ENCODE measurements at regions not wholly inside any gene's neighbourhood (a gene's known extent, or its start where the extent isn't known, plus 50 kb on each side); places are given as distances from the start of the nearest gene placed in this dataset.

GRCh38 chr2:201961401-201961800 lies 72.3 kb upstream of the FZD7 start:
- TF ChIP-seq CTCF (IDR thresholded peaks at IDR 0.05; ENCODE audit: insufficient read depth, low read depth, low read length): no peak
- CTCF ChIA-PET: no interaction called here

GRCh38 chr2:201962774-201963562 lies 70.7 kb upstream of the FZD7 start:
- no peak for DNase-seq (ENCODE audit: low read depth)
- no peak for TF ChIP-seq CTCF (IDR thresholded peaks at IDR 0.05; ENCODE audit: insufficient read depth, low read depth, low read length)
- Histone ChIP-seq H3K27me3 (ENCODE audit: control insufficient read depth, insufficient read depth, low read length) (no peaks in the 10 kb centered on the region), H3K36me3 (ENCODE audit: control insufficient read depth, insufficient read depth, low read length) (no peaks in the 10 kb centered on the region; the same call in 1 of the 2 replicates), H3K4me3 (ENCODE audit: low read depth, low read length) (no peak overlapping the region)
- CTCF ChIA-PET: no interaction called here
- POLR2A ChIA-PET: interaction anchor here (0.5 kb wide), 1 partner anchor 24 kb away, joined by 4 read pairs; no protein-coding TSS in a partner anchor

More at GRCh38 chr2:201961401-201961800, 72.3 kb upstream of the FZD7 start:
- no peaks in the 10 kb centered on the region; the same call in 1 of the 2 replicates for H3K36me3 ChIP-seq (ENCODE audit: control insufficient read depth, insufficient read depth, low read length)
- no peak for DNase-seq (ENCODE audit: low read depth)
- no peak overlapping the region for H3K4me3 ChIP-seq (ENCODE audit: low read depth, low read length)
- POLR2A ChIA-PET: no interaction called here
- H3K27me3 ChIP-seq (ENCODE audit: control insufficient read depth, insufficient read depth, low read length): no peaks in the 10 kb centered on the region

DNA sequence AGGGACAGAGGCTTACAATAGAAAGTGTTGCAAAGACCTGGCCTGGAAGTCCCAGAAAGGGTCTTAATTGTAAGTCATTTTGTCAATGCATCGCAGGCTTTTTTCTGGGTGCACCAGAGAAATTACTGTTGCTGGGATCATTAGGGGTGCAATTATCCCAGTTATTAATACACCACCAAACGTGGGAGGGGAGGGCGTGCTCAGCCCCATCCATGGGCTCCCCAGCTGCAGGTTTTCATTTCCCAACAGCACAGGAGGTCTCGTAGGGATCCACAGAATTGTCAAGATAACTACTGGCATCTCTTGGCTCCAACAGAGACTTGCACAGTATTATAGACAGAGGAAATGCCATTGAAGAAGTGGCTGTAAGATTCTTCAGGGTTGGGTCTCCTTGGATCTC lies 69.6 kb upstream of the FZD7 start:
- CTCF ChIA-PET: no interaction called here
- no peak for DNase-seq (ENCODE audit: low read depth)
- H3K36me3 ChIP-seq (ENCODE audit: control insufficient read depth, insufficient read depth, low read length): no peaks in the 10 kb centered on the region; the same call in 1 of the 2 replicates
- POLR2A ChIA-PET: no interaction called here
- TF ChIP-seq CTCF (IDR thresholded peaks at IDR 0.05; ENCODE audit: insufficient read depth, low read depth, low read length): no peak
- no peaks in the 10 kb centered on the region for H3K27me3 ChIP-seq (ENCODE audit: control insufficient read depth, insufficient read depth, low read length)
- H3K4me3 ChIP-seq (ENCODE audit: low read depth, low read length): no peak overlapping the region

GRCh38 chr2:201964631-201965206 lies 68.9 kb upstream of the FZD7 start:
- ChIA-PET CTCF (no interaction called here), POLR2A (no interaction called here)
- Histone ChIP-seq H3K36me3 (ENCODE audit: control insufficient read depth, insufficient read depth, low read length) (no peaks in the 10 kb centered on the region; the same call in 1 of the 2 replicates), H3K27me3 (ENCODE audit: control insufficient read depth, insufficient read depth, low read length) (no peaks in the 10 kb centered on the region), H3K4me3 (ENCODE audit: low read depth, low read length) (no peak overlapping the region)
- no peak for TF ChIP-seq CTCF (IDR thresholded peaks at IDR 0.05; ENCODE audit: insufficient read depth, low read depth, low read length)
- no peak for DNase-seq (ENCODE audit: low read depth)

DNA sequence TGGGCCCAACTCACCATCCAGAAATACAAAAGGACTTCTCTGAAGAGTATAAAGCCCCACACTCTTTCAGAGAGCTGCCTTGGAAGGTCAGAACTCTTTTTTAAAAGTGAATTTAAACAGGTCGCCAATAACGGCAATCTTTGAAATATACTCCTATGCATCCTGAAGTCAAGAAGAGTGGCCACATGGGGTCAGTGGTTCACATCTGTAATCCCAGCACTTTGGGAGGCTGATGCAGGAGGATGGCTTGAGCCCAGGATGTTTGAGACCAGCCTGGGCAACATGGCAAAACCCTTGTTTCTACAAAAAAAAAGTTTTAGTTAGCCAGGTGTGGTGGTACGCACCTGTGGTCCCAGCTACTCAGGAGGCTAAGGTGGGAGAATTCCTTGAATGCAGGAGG lies 68.1 kb upstream of the FZD7 start:
- Histone ChIP-seq H3K27me3 (ENCODE audit: control insufficient read depth, insufficient read depth, low read length) (no peaks in the 10 kb centered on the region), H3K4me3 (ENCODE audit: low read depth, low read length) (no peak overlapping the region), H3K36me3 (ENCODE audit: control insufficient read depth, insufficient read depth, low read length) (no peaks in the 10 kb centered on the region; the same call in 1 of the 2 replicates)
- TF ChIP-seq CTCF (IDR thresholded peaks at IDR 0.05; ENCODE audit: insufficient read depth, low read depth, low read length): 0 out of 2 replicates have a peak, but pooled peaks have one; percentile 8
- CTCF ChIA-PET: no interaction called here
- no peak for DNase-seq (ENCODE audit: low read depth)
- POLR2A ChIA-PET: no interaction called here
